Activated naive CD4-positive, alpha-beta T cell treated with anti-CD3 and anti-CD28 coated beads, Interleukin-2, amount 10 ng/mL, durations not matched to agents 7 days and 5 days (primary cell): ENCODE measurements at regions not wholly inside any gene's neighbourhood (a gene's known extent, or its start where the extent isn't known, plus 50 kb on each side); places are given as distances from the start of the nearest gene placed in this dataset.

Source experiments
- CTCF ChIA-PET: fragments of 350-600 bp; sonication (Branson Sonifier 250); formaldehyde crosslinking; loops from one replicate; lab custom pipeline; 2021; ENCODE audit warnings: antibody characterized with exemption; lab: Charles Lee
- DNase-seq: peaks from one replicate; pipeline ENCODE4 v3.0.0-alpha.2; 2020
- H3K27ac Mint-ChIP-seq: one replicate; pipeline ENCODE4 v1.8.0; 2021; ENCODE audit warnings: mild to moderate bottlenecking, moderate library complexity, mixed read lengths
- H3K27me3 Mint-ChIP-seq: one replicate; pipeline ENCODE4 v1.8.0; 2021; ENCODE audit warnings: mild to moderate bottlenecking, mixed read lengths
- H3K36me3 Mint-ChIP-seq: one replicate; pipeline ENCODE4 v1.8.0; 2021; ENCODE audit warnings: mixed read lengths
- H3K4me1 Mint-ChIP-seq: one replicate; pipeline ENCODE4 v1.8.0; 2021; ENCODE audit warnings: mixed read lengths
- H3K4me3 Mint-ChIP-seq: one replicate; pipeline ENCODE4 v1.8.0; 2021; ENCODE audit warnings: mild to moderate bottlenecking, moderate library complexity, mixed read lengths
- H3K9me3 Mint-ChIP-seq: one replicate; pipeline ENCODE4 v1.8.0; 2021; ENCODE audit warnings: mixed read lengths

DNA sequence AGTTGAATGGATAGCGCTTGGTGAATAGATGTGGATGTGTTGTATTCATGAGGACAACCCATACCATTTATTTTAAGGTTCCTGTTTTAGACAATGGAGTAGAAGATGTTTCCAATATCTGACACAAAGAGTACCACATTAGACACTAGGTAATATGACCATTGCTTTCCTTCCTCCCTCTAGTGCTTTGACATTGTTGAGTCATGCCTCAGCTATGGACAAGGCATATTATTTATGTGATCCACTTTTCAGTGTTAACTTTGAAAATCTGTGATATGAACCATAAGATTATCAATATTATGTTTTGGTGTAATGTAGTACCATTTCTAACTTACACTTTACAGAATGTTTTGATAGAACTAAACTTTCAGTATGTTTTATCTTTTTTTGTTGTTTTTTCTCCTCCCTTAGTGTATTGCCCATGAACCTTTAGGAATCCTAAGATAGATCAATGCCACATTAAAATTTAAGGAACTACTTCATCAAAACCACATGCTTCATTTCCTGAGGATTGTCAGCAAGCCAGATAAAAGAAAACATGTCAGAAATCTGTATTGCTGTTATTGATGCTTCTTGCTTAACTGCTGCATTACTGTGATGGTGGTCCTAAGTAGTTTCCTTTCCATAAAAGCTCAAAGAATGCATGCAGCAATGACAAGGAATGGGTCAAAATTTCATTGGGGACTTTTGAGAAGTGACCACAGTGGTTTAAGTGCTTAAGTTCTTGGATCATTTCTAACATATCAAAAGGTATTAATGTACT lies 105.0 kb downstream of the PCDH7 start:
- Mint-ChIP-seq H3K27ac (no peak overlapping the region), H3K27me3 (no peaks in the 10 kb centered on the region), H3K4me3 (no peak overlapping the region), H3K4me1 (no peaks in the 10 kb centered on the region), H3K36me3 (no peaks in the 10 kb centered on the region), H3K9me3 (peaks cover 2% of the 10 kb centered on the region)
- DNase-seq, result no peak
- CTCF ChIA-PET, result no interaction called here

DNA sequence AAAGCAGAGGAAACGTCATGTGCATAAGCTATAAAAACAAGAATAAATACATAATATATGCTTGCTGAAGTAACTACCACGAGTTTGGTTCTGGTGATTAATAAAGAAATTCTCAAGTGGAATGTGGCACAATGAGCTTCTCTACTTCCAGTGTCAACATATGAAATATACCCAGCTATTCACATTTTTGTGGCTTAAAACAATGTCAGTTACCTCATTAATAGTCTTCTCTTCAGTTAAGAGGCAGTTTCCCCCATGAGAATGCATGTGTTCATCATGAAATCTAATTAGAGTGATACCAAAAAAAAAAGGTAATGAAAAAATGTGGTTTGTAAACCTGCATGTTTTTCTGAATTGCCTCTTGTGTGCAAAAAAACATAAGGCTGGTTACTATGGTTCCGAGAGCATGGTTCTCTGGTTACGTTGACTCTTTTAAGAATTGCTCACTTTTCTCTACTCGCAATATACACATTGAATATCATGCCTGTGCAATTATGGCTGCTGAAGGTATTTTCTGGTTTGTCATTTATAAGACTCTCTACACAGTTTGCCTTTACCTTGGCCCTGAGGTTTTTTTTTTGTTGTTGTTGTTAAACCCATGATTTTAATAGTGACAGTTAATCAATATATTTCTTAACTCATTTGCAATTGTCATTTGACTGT lies 108.2 kb downstream of the PCDH7 start:
- CTCF ChIA-PET, result no interaction called here
- no peaks in the 10 kb centered on the region for H3K36me3 Mint-ChIP-seq
- H3K27me3 Mint-ChIP-seq, result no peaks in the 10 kb centered on the region
- no peaks in the 10 kb centered on the region for H3K9me3 Mint-ChIP-seq
- no peak overlapping the region for H3K27ac Mint-ChIP-seq
- no peaks in the 10 kb centered on the region for H3K4me1 Mint-ChIP-seq
- no peak overlapping the region for H3K4me3 Mint-ChIP-seq
- DNase-seq, result no peak

DNA sequence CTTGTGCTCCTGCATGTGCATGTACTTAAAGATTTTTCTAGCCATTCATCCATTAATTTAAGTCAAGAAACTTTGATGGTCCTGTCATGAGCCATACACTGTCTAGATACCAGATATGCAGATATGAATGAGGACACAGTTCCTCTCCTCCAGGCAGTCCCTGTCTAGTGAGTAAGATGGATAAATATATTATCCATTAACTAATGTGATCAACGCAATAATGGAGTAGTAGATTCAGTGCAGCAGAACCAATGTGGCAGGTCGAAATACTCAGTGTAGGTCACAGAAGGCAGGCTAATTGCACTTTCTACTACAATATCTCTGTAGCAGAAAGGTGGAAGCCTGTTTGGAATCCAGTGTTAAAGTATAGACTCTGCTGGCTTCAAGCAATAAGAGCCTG lies 112.5 kb downstream of the PCDH7 start:
- H3K27me3 Mint-ChIP-seq, result no peaks in the 10 kb centered on the region
- CTCF ChIA-PET, result no interaction called here
- no peaks in the 10 kb centered on the region for H3K36me3 Mint-ChIP-seq
- H3K4me1 Mint-ChIP-seq, result no peaks in the 10 kb centered on the region
- H3K9me3 Mint-ChIP-seq, result no peaks in the 10 kb centered on the region
- no peak for DNase-seq
- no peak overlapping the region for H3K27ac Mint-ChIP-seq
- no peak overlapping the region for H3K4me3 Mint-ChIP-seq

DNA sequence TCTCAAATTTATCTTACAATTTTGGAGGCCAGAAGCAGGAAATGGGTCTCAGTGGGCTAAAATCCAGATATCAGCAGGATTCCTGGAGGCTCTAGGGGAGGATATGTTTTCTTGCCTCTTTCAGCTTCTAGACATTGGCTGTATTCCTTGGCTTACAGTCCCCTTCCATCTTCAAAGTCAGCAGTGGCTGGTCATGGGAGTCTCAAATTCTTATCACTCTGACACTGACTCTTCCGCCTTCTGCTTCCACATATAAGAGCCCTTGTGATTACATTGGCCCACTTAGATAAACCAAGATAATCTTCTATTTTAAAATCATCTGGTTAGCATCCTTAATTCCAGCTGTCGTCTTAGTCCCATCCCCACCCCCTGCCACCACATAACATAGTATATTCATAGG lies 113.0 kb downstream of the PCDH7 start:
- H3K27me3 Mint-ChIP-seq, result no peaks in the 10 kb centered on the region
- H3K36me3 Mint-ChIP-seq, result no peaks in the 10 kb centered on the region
- H3K27ac Mint-ChIP-seq, result no peak overlapping the region
- no peak for DNase-seq
- H3K4me3 Mint-ChIP-seq, result no peak overlapping the region
- H3K9me3 Mint-ChIP-seq, result no peaks in the 10 kb centered on the region
- no peaks in the 10 kb centered on the region for H3K4me1 Mint-ChIP-seq
- CTCF ChIA-PET, result no interaction called here

DNA sequence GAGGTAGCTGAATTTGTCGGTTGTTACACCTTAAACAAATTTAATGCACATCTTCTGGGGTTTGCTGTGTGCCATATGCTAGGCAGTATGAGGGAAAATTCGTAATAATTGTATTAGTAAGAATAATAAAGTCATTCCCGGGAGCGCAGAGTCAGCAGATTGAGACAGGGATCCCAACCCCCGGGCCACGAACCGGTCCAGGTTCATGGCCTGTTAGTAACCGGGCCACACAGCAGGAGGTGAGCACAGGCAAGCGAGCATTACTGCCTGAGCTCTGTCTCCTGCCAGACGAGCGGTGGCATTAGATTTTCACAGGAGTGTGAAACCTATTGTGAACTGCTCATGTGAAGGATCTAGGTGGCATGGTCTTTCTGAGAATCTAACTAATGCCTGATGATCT lies 114.9 kb downstream of the PCDH7 start:
- DNase-seq, result no peak
- Mint-ChIP-seq H3K36me3 (no peaks in the 10 kb centered on the region), H3K27me3 (no peaks in the 10 kb centered on the region), H3K9me3 (no peaks in the 10 kb centered on the region), H3K4me1 (no peaks in the 10 kb centered on the region), H3K27ac (no peak overlapping the region), H3K4me3 (no peak overlapping the region)
- CTCF ChIA-PET, result no interaction called here

DNA sequence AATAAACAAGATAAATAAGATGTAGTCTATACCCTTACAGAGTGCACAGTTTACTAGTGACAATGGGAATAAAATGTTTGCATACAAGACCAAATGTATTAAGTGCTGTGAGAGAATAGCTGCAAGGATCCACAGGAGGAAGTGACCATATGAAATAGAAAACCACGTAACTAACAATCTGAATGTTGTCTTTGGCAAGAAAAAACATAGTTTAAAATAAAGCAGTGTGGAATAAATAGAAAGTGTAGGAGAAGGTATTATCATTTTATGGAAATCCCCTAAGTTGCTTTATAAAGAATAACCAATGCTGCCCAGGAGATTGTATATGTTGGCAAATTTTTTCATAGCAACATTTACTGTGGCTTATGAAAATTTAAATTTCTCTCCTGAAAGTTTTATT lies 116.1 kb downstream of the PCDH7 start:
- CTCF ChIA-PET, result no interaction called here
- DNase-seq, result no peak
- no peaks in the 10 kb centered on the region for H3K9me3 Mint-ChIP-seq
- H3K36me3 Mint-ChIP-seq, result no peaks in the 10 kb centered on the region
- no peak overlapping the region for H3K4me3 Mint-ChIP-seq
- no peaks in the 10 kb centered on the region for H3K27me3 Mint-ChIP-seq
- H3K4me1 Mint-ChIP-seq, result no peaks in the 10 kb centered on the region
- no peak overlapping the region for H3K27ac Mint-ChIP-seq

DNA sequence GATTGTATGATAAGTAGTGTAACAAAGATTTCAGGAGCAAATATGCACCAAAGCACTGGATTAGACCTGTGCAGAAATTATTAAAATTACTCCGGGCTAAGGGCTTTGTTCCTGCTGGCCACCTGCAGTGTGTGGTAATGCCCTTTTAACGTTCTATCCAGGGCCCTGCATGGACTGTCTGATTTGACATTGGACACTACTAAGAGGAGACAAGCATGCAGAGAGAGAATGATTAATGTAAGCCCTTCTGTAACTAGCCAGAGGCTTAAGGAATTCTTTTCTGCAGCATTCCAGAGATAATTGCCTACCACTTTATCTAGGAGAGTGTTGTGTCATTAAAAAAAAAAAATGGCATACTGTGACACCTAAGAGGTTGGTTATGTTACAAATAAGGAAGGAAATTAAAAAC lies 117.0 kb downstream of the PCDH7 start:
- Mint-ChIP-seq H3K27me3 (no peaks in the 10 kb centered on the region), H3K27ac (no peak overlapping the region), H3K36me3 (no peaks in the 10 kb centered on the region), H3K4me1 (no peaks in the 10 kb centered on the region), H3K4me3 (no peak overlapping the region), H3K9me3 (no peaks in the 10 kb centered on the region)
- no peak for DNase-seq
- CTCF ChIA-PET, result no interaction called here

DNA sequence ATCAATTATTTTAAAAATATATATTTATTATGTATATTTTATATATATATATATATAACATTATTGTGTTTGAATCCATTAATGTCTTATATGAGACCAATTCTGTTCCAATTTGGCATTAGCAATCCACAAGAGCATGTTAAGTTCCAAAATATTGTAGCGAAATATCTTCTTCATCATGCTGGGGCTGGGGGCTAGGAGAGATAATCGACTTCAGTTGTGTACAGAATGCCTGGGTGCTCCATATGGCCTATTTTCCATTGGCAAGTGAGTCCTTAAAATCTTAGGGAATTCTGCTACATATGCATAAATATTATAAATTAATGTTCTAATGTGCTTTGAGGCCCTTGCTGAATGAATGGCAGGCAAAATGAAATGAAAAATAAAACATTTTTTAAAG lies 117.7 kb downstream of the PCDH7 start:
- H3K4me1 Mint-ChIP-seq, result no peaks in the 10 kb centered on the region
- no peaks in the 10 kb centered on the region for H3K9me3 Mint-ChIP-seq
- no peak for DNase-seq
- CTCF ChIA-PET, result no interaction called here
- H3K27me3 Mint-ChIP-seq, result no peaks in the 10 kb centered on the region
- H3K36me3 Mint-ChIP-seq, result no peaks in the 10 kb centered on the region
- H3K4me3 Mint-ChIP-seq, result no peak overlapping the region
- H3K27ac Mint-ChIP-seq, result no peak overlapping the region

DNA sequence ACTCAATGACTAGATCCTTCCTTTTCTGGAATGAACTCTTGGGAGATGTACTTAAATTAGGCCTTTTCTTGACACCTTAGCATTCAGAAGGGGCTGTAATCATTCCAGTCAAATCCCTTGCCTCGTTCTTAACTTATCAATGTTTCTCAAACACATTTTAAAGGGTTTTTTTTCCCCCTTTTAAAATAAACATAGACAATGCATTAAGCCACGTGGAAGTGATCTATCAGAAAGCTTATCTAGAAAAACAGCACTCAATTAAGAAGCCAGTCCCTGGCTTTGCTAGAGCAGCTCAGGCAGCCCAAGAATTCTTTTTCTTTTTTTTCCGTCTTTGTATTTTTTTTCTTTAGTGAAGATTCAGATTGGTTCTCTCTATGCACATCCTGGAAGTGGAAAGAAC lies 118.2 kb downstream of the PCDH7 start:
- CTCF ChIA-PET, result no interaction called here
- no peak for DNase-seq

DNA sequence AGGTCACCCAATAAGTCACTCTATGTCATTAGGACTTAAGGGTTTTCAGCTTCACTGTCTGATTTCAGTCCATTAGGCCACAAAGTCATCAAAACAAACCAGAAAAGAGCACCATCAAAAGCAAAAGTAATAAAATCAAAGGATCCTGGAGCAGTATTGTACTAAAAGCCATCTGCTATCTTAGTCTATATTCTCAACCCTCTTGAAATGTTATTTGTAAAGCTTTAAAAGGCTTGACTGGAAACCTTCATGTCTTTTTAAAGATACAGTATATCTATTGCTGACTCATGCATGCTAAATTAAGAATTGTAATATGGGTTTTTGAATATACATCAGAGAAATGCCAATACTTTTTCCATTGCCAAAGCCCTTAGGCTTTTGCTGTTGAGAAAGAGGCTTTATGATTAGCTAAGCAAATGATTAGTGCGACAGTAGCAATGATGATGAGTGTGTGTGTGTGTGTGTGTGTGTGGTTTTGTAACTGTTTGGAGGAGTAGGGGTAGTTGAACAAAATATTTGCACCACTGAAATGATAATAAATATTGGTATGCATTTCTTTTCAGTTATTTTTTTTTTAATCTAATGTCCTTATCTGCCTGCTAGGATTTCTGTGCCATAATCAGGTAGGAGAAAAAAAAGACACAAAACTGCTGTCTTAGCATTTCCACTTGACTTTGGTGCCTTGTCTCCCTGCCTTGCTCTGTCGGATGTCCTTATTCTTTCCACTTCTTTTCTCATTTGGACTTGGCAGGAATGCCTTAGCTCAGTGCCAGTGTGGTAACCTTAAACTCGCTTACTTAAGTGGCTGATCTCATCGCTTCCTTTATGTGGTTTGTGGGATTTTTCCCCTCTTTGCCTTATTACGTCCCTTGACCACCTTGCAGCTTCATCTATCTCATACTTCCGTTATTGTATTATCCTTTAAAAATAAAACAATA lies 119.7 kb downstream of the PCDH7 start:
- no peaks in the 10 kb centered on the region for H3K36me3 Mint-ChIP-seq
- no peak for DNase-seq
- H3K4me3 Mint-ChIP-seq, result no peak overlapping the region
- no peaks in the 10 kb centered on the region for H3K27me3 Mint-ChIP-seq
- H3K9me3 Mint-ChIP-seq, result no peaks in the 10 kb centered on the region
- H3K4me1 Mint-ChIP-seq, result no peaks in the 10 kb centered on the region
- H3K27ac Mint-ChIP-seq, result no peak overlapping the region
- CTCF ChIA-PET, result no interaction called here

More for the DNA sequence above, 118.2 kb downstream of the PCDH7 start:
- Mint-ChIP-seq H3K4me3 (no peak overlapping the region), H3K27me3 (no peaks in the 10 kb centered on the region), H3K9me3 (no peaks in the 10 kb centered on the region), H3K36me3 (no peaks in the 10 kb centered on the region), H3K4me1 (no peaks in the 10 kb centered on the region), H3K27ac (no peak overlapping the region)

DNA sequence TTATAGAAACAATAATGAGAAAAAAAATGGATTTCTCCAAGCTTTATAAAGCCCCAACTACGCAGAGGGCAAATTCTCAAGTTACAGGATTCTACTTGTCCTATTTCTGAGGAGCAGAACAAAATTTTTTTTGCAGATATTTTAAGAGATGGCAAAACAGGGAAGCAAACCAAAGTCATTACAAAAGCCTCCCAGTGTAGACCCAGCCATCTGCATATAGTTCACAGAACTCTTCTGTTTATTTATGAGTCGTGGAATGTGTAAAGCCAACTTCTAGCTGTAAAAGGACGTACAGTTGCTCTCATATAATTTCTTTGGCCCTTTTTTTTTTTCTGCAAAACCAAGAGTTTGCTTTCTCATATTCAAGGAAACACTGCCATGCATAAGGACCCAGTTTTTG lies 120.4 kb downstream of the PCDH7 start:
- Mint-ChIP-seq H3K4me1 (no peaks in the 10 kb centered on the region), H3K9me3 (no peaks in the 10 kb centered on the region), H3K4me3 (no peak overlapping the region), H3K27ac (no peak overlapping the region), H3K27me3 (no peaks in the 10 kb centered on the region), H3K36me3 (no peaks in the 10 kb centered on the region)
- DNase-seq, result no peak
- CTCF ChIA-PET, result no interaction called here

DNA sequence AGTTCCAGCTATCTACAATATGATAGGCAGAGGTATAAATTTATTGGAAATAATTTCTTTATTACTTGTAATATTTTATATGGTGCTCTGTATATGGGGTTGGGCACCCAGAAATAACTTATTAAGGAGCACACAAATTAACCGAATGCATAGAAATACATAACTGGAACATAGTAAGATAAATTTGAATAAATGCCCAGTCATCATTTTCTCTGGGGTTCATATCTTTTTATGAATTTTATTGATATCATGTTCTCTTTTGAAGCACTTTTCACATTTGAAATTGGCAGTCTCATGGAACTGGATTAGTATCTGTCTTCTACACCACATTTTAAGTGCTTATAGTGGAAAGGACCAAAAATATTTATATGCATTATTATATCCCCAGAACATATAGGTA lies 122.0 kb downstream of the PCDH7 start:
- no peak overlapping the region for H3K4me3 Mint-ChIP-seq
- H3K27ac Mint-ChIP-seq, result no peak overlapping the region
- no peaks in the 10 kb centered on the region for H3K4me1 Mint-ChIP-seq
- no peaks in the 10 kb centered on the region for H3K9me3 Mint-ChIP-seq
- CTCF ChIA-PET, result no interaction called here
- no peak for DNase-seq
- H3K36me3 Mint-ChIP-seq, result no peaks in the 10 kb centered on the region
- H3K27me3 Mint-ChIP-seq, result no peaks in the 10 kb centered on the region

DNA sequence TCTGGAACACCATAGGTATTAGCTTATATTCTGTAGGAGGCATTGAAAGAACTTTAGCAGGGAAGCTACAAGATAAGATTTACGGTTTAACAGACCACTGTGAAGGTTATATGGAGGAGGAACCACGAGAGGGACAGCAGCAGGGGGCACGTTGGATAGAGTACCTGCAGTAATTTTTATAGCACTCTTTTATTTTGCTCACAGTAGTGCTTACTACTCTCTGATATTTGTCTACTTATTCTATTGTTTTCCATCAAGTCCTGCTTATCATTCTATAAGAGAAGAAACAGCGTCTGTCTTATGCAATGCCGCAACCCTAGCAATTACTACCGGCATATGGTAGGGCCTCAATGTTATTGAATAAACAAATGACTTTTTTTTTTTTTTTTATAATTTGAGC lies 122.5 kb downstream of the PCDH7 start:
- H3K4me1 Mint-ChIP-seq, result no peaks in the 10 kb centered on the region
- DNase-seq, result no peak
- CTCF ChIA-PET, result no interaction called here
- no peak overlapping the region for H3K27ac Mint-ChIP-seq
- H3K4me3 Mint-ChIP-seq, result no peak overlapping the region
- no peaks in the 10 kb centered on the region for H3K36me3 Mint-ChIP-seq
- no peaks in the 10 kb centered on the region for H3K9me3 Mint-ChIP-seq
- no peaks in the 10 kb centered on the region for H3K27me3 Mint-ChIP-seq

DNA sequence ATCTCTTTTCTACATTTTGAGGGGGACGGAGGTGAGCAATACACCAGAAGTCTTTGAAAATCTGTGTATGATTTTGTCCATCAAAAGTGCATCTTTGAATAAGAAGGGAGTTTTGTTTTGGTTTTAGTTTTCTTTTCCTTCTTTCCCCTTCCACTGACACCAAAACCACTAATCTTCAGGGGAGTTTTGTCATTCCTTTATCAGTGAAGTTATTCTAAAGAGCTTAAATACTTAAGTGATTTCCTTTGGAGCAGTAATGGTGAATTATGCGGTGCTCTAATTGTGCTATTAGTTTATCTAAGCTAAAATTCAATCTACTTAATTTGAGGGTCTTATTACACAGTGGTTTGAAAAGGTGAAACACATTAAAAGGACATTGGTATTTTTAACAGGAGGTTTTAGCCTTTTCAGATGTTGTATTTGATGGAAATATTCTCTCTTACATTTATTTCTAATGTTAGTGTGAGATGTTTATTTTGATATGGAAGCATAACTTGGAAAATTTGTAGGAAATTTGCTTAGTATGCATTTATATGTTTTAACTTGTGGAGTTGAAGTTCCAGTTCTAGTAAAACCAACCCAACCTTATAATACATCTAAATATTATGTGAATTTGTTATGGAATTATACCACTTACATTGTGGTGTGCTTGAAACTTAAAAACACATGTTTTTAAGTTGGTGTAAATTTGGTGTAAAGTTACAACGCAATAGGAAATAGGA lies 124.9 kb downstream of the PCDH7 start:
- Mint-ChIP-seq H3K36me3 (no peaks in the 10 kb centered on the region), H3K4me3 (no peak overlapping the region), H3K9me3 (no peaks in the 10 kb centered on the region), H3K27ac (no peak overlapping the region), H3K27me3 (no peaks in the 10 kb centered on the region), H3K4me1 (no peaks in the 10 kb centered on the region)
- DNase-seq, result no peak
- CTCF ChIA-PET, result no interaction called here
